ENCODE measurements at regions not wholly inside any gene's neighbourhood (a gene's known extent, or its start where the extent isn't known, plus 50 kb on each side); places are given as distances from the start of the nearest gene placed in this dataset.
"Not testable (repeated sequence)": the region's sequence is repeated elsewhere in the genome, so short reads cannot be mapped to it uniquely, and the experiment has no call there.

- WGBS (ENCODE audit: low lambda C conversion rate, missing lambda C conversion rate), result 69% methylated on average over 4 of the region's 4 CpGs
- TF ChIP-seq EZH2phosphoT487 (IDR thresholded peaks at IDR 0.05; ENCODE audit: low read depth, severe bottlenecking, unreplicated experiment) (no peak), EZH2 (IDR thresholded peaks at IDR 0.05; ENCODE audit: borderline replicate concordance) (no peak), CTCF (IDR thresholded peaks at IDR 0.05; ENCODE audit: poor library complexity) (no peak)
- H3K27me3 ChIP-seq, result no peaks in the 10 kb centered on the region
- no peaks in the 10 kb centered on the region for H3K4me1 ChIP-seq (ENCODE audit: insufficient read depth)
- no peak overlapping the region for H3K4me3 ChIP-seq
- H3K9me2 ChIP-seq (replicated peaks; ENCODE audit: insufficient read depth), result no peaks in the 10 kb centered on the region
- no peaks in the 10 kb centered on the region for H3K9me3 ChIP-seq (ENCODE audit: low read depth)
- no peaks in the 10 kb centered on the region for H4K20me1 ChIP-seq (ENCODE audit: insufficient read depth, poor library complexity, severe bottlenecking)
- H3K79me2 ChIP-seq, result no peaks in the 10 kb centered on the region
- H3K4me2 ChIP-seq, result no peak overlapping the region
- no peak overlapping the region for H3K27ac ChIP-seq
- no peak for DNase-seq (ENCODE audit: low spot score)
- no peaks in the 10 kb centered on the region for H3K36me3 ChIP-seq (replicated peaks; ENCODE audit: insufficient read depth, low read depth)
- H2AFZ ChIP-seq, result no peak overlapping the region
Observed at GRCh38 chrX:109920325-109920724, 82.6 kb upstream of the TMEM164 start.

- Histone ChIP-seq H4K20me1 (ENCODE audit: insufficient read depth, poor library complexity, severe bottlenecking) (no peaks in the 10 kb centered on the region), H3K9me2 (replicated peaks; ENCODE audit: insufficient read depth) (no peaks in the 10 kb centered on the region), H3K27me3 (no peaks in the 10 kb centered on the region), H3K4me2 (no peak overlapping the region), H3K9me3 (ENCODE audit: low read depth) (no peaks in the 10 kb centered on the region), H3K36me3 (replicated peaks; ENCODE audit: insufficient read depth, low read depth) (no peaks in the 10 kb centered on the region), H2AFZ (no peak overlapping the region), H3K4me1 (ENCODE audit: insufficient read depth) (no peaks in the 10 kb centered on the region), H3K79me2 (no peaks in the 10 kb centered on the region), H3K27ac (no peak overlapping the region), H3K4me3 (no peak overlapping the region)
- WGBS (ENCODE audit: low lambda C conversion rate, missing lambda C conversion rate), result 65% methylated on average over 2 of the region's 2 CpGs
- no peak for DNase-seq (ENCODE audit: low spot score)
- no peak for TF ChIP-seq EZH2phosphoT487 (IDR thresholded peaks at IDR 0.05; ENCODE audit: low read depth, severe bottlenecking, unreplicated experiment)
- TF ChIP-seq CTCF (IDR thresholded peaks at IDR 0.05; ENCODE audit: poor library complexity), result no peak
- TF ChIP-seq EZH2 (IDR thresholded peaks at IDR 0.05; ENCODE audit: borderline replicate concordance), result no peak
Observed at GRCh38 chrX:109920868-109921267, 82.0 kb upstream of the TMEM164 start.

GRCh38 chrX:109922190-109922589 lies 80.7 kb upstream of the TMEM164 start:
- Histone ChIP-seq H3K27ac (no peak overlapping the region), H3K4me3 (no peak overlapping the region), H4K20me1 (ENCODE audit: insufficient read depth, poor library complexity, severe bottlenecking) (no peaks in the 10 kb centered on the region), H3K27me3 (no peaks in the 10 kb centered on the region), H3K9me3 (ENCODE audit: low read depth) (no peaks in the 10 kb centered on the region), H3K79me2 (no peaks in the 10 kb centered on the region), H2AFZ (no peak overlapping the region), H3K4me2 (no peak overlapping the region), H3K9me2 (replicated peaks; ENCODE audit: insufficient read depth) (no peaks in the 10 kb centered on the region), H3K36me3 (replicated peaks; ENCODE audit: insufficient read depth, low read depth) (no peaks in the 10 kb centered on the region), H3K4me1 (ENCODE audit: insufficient read depth) (no peaks in the 10 kb centered on the region)
- TF ChIP-seq EZH2phosphoT487 (IDR thresholded peaks at IDR 0.05; ENCODE audit: low read depth, severe bottlenecking, unreplicated experiment) (no peak), EZH2 (IDR thresholded peaks at IDR 0.05; ENCODE audit: borderline replicate concordance) (no peak), CTCF (IDR thresholded peaks at IDR 0.05; ENCODE audit: poor library complexity) (no peak)
- no peak for DNase-seq (ENCODE audit: low spot score)
- WGBS (ENCODE audit: low lambda C conversion rate, missing lambda C conversion rate), result 76% methylated on average over 2 of the region's 2 CpGs

GRCh38 chrX:109925003-109925402 lies 77.9 kb upstream of the TMEM164 start:
- H3K4me3 ChIP-seq; H3K27ac ChIP-seq; H3K79me2 ChIP-seq; H3K9me2 ChIP-seq (replicated peaks; ENCODE audit: insufficient read depth); H3K4me1 ChIP-seq (ENCODE audit: insufficient read depth); H3K36me3 ChIP-seq (replicated peaks; ENCODE audit: insufficient read depth, low read depth); H4K20me1 ChIP-seq (ENCODE audit: insufficient read depth, poor library complexity, severe bottlenecking); H3K27me3 ChIP-seq; H2AFZ ChIP-seq; H3K4me2 ChIP-seq; H3K9me3 ChIP-seq (ENCODE audit: low read depth); DNase-seq (ENCODE audit: low spot score): not testable (repeated sequence)
- WGBS (ENCODE audit: low lambda C conversion rate, missing lambda C conversion rate), result 84% methylated on average over 3 of the region's 3 CpGs
